DOHH2 (cell line): ENCODE measurements at regions not wholly inside any gene's neighbourhood (a gene's known extent, or its start where the extent isn't known, plus 50 kb on each side); places are given as distances from the start of the nearest gene placed in this dataset.
A peak's percentile ranks its signal among the peaks of the same experiment; 100 is the strongest.
"Not testable (repeated sequence)": the region's sequence is repeated elsewhere in the genome, so short reads cannot be mapped to it uniquely, and the experiment has no call there.

Experiments used
- H3F3A ChIP-seq: fragments of 200-600 bp; sonication (generic), shearing (Covaris generic); 2 replicates; pipeline ENCODE4 v1.6.0; 2016; ENCODE audit warnings: antibody characterized with exemption, mild to moderate bottlenecking; ENCODE audit not compliant: control insufficient read depth, insufficient read depth
- H3K27ac ChIP-seq: fragments of 200-600 bp; sonication (generic); 2 replicates; pipeline ENCODE4 v1.5.1; 2014; ENCODE audit warnings: low read depth, mild to moderate bottlenecking, low read length, moderate library complexity
- H3K27me3 ChIP-seq: fragments of 200-600 bp; sonication (generic); 2 replicates; pipeline ENCODE4 v1.6.1; 2014; ENCODE audit warnings: mild to moderate bottlenecking, low read length, mixed read lengths; ENCODE audit not compliant: control insufficient read depth
- H3K36me3 ChIP-seq: fragments of 200-600 bp; sonication (generic); 2 replicates; pipeline ENCODE4 v1.6.1; 2014; ENCODE audit warnings: mild to moderate bottlenecking, low read length, moderate library complexity, mixed read lengths; ENCODE audit not compliant: control insufficient read depth
- H3K4me1 ChIP-seq: fragments of 200-600 bp; sonication (generic); 2 replicates; pipeline ENCODE4 v1.6.1; 2014; ENCODE audit warnings: mild to moderate bottlenecking, low read length, mixed read lengths; ENCODE audit not compliant: control insufficient read depth
- H3K4me2 ChIP-seq: fragments of 200-600 bp; sonication (generic); 2 replicates; pipeline ENCODE4 v1.6.0; 2014; ENCODE audit warnings: mild to moderate bottlenecking, low read length, moderate library complexity
- H3K4me3 ChIP-seq: fragments of 200-600 bp; sonication (generic); 2 replicates; pipeline ENCODE4 v1.5.1; 2014; ENCODE audit warnings: mild to moderate bottlenecking, low read length, mixed read lengths
- H3K79me2 ChIP-seq: fragments of 200-600 bp; sonication (generic); 2 replicates; pipeline ENCODE4 v1.6.1; 2014; ENCODE audit warnings: mild to moderate bottlenecking, low read length, mixed read lengths; ENCODE audit not compliant: control insufficient read depth
- H3K9me2 ChIP-seq: fragments of 200-600 bp; sonication (generic); replicated peaks from 2 replicates; pipeline ENCODE4 v1.6.1; 2014; ENCODE audit warnings: mild to moderate bottlenecking, low read length, mixed read lengths; ENCODE audit not compliant: control insufficient read depth
- H3K9me3 ChIP-seq: fragments of 200-600 bp; sonication (generic); 2 replicates; pipeline ENCODE4 v1.6.1; 2014; ENCODE audit warnings: antibody characterized with exemption, low read length, mixed read lengths; ENCODE audit not compliant: control insufficient read depth, insufficient read depth
- H4K20me1 ChIP-seq: fragments of 200-600 bp; sonication (generic); 2 replicates; pipeline ENCODE4 v1.6.0; 2014; ENCODE audit warnings: low read depth, mild to moderate bottlenecking, antibody characterized with exemption, low read length, moderate library complexity; ENCODE audit not compliant: control insufficient read depth, insufficient read depth
- CTCF ChIP-seq: fragments of 200-600 bp; sonication (generic); IDR thresholded peaks from one replicate; pipeline ENCODE4 v1.5.1; 2014; ENCODE audit warnings: antibody characterized with exemption, mild to moderate bottlenecking, low read depth, low read length; ENCODE audit not compliant: poor library complexity, severe bottlenecking

DNA sequence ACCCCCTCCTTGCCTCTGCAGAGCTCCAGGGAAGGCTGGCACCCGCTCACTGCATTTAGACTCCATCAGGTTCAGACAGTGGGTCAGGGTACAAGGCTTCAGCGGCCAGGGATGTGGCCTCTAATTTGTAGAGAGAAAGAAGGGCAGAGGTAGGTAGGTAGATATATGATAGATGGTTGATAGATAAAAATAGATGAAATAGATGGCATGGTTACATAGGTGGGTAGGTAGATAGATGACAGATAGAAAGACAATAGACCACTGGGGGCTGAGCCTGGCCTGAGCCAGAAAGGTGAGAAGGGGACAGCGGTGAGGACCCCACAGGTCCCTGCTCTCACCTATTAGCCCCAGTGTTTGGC, 126.6 kb downstream of the METRNL start:
- not testable (repeated sequence) for H3K4me3 ChIP-seq, H4K20me1 ChIP-seq, H3K9me2 ChIP-seq, H3K27me3 ChIP-seq, H3F3A ChIP-seq, H3K4me2 ChIP-seq, H3K79me2 ChIP-seq, H3K36me3 ChIP-seq, H3K27ac ChIP-seq
- Histone ChIP-seq H3K9me3 (peaks cover 13% of the 10 kb centered on the region; the same call in 1 of the 2 replicates), H3K4me1 (peaks cover 12% of the 10 kb centered on the region)
- peak; percentile 0 for TF ChIP-seq CTCF

- H3K4me1 ChIP-seq, H3K4me3 ChIP-seq, H3K79me2 ChIP-seq, H3K9me2 ChIP-seq, H3K4me2 ChIP-seq, H3F3A ChIP-seq, H3K36me3 ChIP-seq, H3K27ac ChIP-seq, H4K20me1 ChIP-seq, H3K27me3 ChIP-seq: not testable (repeated sequence)
- peaks cover 13% of the 10 kb centered on the region; the same call in 1 of the 2 replicates for H3K9me3 ChIP-seq
Observed at GRCh38 chr17:83206819-83207588, 127.6 kb downstream of the METRNL start.

- H3K9me3 ChIP-seq, H3K4me2 ChIP-seq, H3K4me1 ChIP-seq, H3K79me2 ChIP-seq, H3K36me3 ChIP-seq, H3F3A ChIP-seq, H3K27me3 ChIP-seq, H3K27ac ChIP-seq, H4K20me1 ChIP-seq, H3K4me3 ChIP-seq, H3K9me2 ChIP-seq: not testable (repeated sequence)
Observed at GRCh38 chr17:83247001-83247400, 167.6 kb downstream of the METRNL start.
